NCI-H1930 (cell line): ENCODE measurements at regions not wholly inside any gene's neighbourhood (a gene's known extent, or its start where the extent isn't known, plus 50 kb on each side); places are given as distances from the start of the nearest gene placed in this dataset.

Experiments
- DNase-seq, 2 experiments: peaks; one replicate each; lab custom pipeline; 2025; lab: John Stamatoyannopoulos, UW

DNA sequence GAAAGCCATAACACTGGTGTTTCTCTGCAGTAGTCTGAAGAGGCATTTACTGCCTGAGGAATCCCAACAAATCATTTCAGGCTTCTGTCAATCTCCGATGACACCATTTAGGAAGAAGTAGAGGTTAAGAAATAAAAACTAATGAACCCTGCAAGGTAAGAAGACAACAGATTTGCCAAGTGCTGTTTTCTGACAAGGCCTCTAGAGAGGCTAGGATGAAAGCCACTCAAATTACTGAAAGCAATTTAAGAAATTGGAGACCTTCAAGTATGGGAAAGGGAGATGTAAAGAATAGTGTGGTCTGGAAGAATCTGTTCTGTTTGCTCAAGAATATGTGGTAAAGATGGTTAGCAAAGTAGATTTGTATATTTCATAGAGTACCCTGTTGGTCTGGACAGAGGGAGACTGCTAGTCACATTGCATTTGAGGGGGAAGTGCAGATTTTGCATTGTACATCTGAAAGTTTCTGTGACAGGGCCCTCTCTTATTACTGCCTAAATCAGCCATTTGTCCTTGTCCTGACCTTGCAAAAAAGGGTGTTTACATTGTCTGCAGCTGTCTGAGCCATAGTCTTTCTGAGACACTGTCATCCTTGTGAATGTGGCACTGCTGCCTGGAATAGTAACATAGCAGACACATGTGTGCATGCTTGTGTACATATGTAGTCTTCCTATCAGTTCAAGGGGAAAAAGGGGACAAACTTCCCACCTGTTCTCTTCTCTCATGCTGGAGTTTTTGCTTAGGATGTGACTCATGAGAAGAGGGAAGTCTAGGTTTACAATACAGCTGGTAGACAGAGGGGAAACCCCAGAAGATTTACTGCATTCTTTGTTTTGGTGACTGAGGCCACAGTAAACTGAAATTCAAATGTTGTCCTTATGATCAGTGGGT, 640.2 kb upstream of the KIRREL3 start:
- DNase-seq = no peak

DNA sequence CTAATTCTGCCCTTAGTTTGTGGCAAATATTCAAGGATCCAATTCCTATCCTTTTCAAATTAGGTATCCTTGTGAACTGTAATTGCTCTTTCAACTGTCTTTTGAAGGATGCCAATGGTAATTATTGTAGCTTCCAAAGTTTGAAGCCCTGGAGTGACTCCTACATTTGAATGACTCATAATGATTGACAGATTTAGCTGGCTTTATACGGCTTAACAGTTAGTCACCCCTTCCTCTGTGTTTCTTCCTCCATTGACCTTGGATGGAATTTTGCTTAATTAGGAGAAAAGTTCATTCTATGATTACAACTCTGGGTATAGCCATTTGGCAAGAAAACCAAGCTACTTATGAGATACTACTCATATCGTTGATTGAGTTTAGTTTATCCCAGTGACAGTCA, 639.3 kb upstream of the KIRREL3 start:
- no peak for DNase-seq

DNA sequence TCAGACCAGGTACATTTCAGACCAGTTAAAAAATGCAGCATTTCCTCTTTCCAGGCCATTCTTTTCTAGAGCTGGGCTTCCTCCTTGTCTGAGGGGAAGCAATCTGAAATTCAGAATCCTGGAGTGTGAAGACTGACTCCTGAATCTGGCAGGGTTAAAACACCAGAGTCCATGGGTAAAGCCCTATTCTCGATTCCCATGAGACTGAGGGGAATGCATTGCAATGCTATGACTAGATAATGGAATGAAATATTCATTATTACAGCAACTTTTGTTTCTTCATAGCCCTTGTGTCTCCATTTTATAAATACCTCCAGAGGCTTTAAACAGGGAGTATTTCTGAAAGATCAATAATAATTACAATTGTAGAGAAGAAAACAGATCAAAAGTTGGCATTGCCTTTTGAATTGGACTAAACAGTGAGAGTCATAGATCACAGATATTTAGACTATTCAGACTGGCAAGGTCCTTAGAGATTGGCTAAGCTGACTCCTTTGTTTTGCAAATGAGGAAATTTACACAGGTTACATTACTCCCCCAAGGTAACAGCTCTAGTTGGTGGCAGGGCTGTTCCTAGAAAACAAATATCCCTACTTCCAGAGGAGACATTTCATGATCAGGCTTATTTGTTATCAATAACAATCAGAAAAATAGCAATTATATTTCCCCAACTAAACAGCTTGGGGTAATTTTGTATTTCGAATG, 632.6 kb upstream of the KIRREL3 start:
- DNase-seq = no peak

DNA sequence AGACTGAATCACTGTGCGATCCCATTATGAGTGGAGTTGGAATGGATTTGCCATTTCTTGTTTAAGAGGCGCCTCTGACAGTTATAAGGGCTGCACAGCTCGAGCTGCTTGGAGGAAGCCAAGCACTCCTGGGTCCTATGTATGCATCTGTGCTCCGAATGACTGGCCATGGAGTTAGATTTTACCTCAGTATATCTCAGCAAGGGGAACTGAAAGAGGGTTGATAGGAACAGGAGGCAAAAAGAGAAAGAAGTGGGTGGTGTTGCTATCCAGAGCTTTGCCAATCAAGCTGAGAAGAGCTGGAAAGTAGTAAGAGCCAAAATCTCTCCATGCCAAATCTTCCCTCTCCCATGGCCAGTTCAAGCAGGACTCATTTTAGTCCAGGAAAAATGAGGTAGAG, 632.0 kb upstream of the KIRREL3 start:
- DNase-seq = no peak

DNA sequence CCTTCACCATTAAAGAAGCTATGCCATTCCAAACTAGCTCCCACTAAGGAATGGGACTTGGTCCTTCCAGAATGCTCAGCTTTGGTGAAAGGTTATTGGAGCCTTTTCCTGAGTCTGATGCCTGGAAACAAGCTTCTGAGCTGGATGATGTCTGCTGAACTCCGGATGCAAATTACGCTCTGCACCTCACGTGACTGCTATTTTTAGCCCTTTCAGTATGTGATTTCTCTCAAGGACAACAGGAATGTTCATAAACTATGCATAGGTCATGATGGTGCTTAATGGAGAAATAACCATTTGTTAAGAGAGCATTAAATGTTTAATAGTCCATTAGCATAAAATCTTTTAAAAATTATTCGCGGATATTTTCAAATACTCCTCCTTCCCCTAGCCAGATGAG, 631.4 kb upstream of the KIRREL3 start:
- DNase-seq = no peak

DNA sequence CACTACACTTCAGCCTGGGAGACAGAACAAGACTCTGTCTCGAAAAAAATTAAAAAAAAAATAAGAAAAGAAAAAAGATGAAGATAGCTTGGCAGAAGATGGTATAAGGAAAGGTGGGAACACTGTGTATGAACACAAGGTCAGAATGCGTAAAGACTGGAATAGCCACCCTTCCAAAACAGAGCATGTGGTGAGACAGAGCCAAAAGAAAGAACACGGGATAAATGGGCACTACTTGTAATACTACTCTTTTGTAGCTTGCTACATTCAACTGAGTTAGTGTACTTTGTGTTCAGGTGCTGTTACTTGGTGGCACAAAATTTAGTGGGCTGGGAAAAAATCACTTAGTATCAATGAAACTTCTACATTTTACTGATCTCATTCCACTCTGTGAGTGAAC, 628.6 kb upstream of the KIRREL3 start:
- DNase-seq = no peak

DNA sequence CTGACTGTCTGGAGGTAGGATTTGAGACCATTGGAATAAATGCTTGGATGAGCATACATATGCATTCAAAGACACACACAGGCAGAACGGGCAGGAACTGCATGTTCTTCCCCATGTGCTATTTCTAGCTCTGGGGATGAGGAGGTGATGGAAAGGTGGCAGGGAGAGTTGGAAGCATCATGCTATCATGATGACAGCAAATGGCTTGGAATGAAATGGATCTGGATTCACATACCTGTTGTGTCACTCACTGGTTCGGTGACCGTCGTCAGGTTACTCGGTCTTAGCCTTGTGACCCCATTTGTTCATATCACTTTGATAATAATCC, 627.9 kb upstream of the KIRREL3 start:
- DNase-seq = peak in 1 of 2 experiments; percentile 67

DNA sequence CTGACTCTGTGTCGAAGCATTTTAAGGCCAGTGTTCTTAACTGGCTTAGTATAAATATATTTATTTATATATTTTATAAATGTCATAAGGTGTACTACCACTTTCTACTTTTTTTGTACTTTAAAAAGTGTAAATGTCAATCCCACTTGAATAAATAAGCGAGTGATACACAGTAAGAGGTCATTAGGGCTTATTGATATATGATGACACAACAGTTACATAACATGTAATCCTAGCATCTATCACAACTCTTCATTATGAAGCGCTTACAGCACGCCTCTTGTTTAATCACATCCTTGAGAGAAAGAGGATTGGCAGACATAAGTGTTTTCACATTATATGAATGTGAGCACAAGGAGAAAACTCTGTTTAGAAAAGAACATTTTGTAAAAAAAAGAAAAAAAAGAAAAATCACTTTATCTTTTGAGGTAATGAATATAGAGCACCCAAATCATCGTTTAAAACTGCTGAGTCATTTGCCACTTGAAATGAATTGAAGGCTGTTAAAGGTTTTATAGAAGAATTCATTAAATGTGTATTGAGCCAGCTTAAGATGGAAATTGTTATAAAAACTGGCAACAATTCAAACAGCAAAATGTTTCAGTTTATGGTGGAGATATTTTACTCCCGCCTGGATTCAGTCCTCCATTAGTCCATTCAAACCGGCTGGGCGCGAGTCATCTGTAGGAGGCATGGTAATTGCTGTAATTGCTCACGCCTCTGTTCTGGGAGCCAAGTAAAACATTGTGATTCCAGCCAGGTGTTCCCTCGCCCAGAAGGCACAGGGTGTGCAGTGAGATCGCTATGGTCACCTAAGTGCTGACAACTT, 627.3 kb upstream of the KIRREL3 start:
- peak; percentile 74 to 83 for DNase-seq

DNA sequence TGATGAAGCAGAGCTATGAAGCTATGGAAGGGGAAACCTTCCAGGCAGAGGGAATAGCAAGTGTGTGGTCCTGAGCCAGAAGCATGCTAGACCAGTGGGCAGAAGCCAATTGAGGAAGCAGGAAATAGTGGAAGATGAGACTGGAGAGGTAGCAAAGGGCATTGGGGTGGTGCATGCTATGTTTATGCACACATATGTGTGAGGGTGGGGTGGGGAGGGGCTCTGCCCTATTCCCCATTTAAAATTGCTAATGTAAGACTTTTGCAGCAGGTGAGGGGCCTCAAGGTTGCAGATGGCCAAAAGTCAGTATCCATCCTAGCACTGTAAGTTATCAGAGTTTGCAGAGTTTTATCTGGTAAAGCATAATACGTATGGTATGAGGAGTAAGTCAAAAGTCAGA, 626.6 kb upstream of the KIRREL3 start:
- no peak for DNase-seq

DNA sequence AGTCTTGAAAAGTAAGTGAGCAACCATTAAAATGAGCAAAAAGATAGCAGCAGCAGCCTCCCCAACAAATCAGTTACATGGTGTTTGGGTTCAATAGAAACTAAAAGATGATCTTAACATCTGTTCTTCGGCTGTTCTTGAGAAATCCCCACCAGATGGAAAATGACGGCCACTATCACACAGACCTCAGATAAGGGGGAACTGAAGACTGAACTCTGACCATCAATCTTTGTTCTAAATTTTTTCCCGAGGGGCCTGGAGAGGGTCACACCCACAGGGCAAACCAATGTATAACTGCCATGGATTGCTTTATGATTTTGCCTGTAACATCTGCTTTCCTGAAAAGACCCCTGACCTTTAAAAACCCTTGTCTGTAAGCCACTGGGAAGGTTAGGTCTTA, 624.8 kb upstream of the KIRREL3 start:
- no peak for DNase-seq

DNA sequence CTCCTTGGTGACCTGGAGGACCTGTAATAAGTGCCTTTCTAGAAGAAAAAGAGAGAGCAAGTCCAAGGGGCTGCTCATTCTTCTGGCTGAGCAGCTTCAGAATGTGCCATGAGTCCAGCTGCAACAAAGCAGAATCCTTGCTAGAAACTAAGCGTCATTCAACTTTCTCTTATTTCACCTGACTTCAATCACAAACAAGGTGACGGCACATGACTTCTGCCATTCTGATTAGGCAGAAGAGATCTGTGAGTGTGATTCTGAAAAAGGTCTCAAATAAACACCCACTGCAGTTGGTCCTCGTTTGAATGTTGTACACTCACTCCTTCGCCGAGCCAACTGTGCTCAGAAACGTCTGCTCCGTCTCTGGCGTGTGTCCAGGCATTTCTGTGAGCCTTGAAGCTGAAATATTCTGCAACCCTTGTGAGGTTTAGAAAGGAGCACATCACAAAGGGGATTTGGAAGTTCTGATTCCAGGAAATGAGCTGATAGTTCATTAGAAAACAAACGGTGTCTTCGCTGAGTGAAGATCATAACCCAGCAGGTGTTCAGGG, 623.8 kb upstream of the KIRREL3 start:
- no peak for DNase-seq

DNA sequence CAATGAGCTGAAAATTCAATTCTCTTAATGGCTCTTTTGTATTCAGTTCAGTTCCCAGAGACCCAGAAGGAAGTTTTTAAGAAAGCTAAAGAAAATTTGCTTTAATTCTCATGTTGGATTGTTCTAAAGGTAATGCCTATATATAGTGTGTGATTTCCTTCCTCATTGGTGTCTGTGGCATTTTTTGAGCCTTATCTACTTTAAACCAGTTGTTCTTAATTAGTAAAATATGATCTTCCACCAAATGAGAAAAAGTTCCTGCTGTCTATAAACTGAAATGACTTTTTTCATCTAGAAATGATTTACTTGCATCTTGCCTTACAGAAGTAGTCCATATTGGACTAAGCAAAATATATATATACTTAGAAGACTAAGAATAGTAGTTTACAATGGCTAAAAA, 622.1 kb upstream of the KIRREL3 start:
- no peak for DNase-seq

DNA sequence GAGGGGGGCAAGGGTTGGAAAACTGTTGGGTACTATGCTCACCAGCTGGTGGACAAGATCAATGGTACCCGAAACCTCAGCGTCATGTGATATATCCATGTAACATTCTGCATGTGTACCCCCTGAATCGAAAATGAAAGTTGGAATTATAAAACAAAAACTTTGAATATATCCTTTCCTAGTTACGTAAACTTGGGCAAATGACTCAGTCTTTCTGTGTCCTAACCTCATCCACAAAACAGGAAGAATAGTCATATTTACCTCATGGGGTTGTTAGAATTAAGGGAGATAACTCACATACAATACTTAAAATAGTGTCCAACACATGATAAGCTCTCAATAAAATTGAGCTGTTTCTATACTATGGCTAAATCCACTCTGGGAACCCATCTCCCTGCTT, 620.1 kb upstream of the KIRREL3 start:
- no peak for DNase-seq

DNA sequence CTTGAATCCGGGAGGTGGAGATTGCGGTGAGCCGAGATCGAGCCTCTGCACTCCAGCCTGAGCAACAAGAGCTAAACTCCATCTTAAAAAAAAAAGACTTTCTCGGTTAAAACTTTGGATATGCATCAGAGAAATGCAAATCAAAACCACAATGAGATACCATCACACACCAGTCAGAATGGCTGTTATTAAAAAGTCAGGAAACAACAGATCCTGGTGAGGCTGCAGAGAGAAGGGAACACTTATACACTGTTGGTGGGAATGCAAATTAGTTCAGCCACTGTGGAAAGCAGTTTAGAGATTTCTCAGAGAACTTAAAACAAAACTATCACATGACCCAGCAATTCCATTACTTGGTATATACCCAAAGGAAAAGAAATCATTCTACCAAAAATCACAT, 619.4 kb upstream of the KIRREL3 start:
- DNase-seq = no peak

DNA sequence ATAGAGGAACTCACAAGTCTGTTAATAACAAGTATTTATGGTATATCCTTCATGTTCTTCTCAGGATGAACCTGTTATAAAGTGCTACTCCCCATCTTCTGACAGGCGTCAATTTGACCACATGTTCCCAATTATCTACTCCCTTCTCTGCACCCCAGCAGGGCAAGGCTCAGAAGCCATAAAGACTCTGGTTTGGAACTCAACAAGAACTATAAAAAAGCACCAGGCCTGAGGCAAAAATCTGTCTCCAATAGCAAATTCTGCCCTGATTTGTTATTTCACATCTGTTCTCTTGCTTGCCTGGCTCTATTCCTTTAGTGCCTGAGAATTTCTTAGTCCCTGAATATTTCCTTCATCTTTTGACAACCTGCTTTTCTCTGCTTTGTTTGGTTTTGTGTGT, 618.2 kb upstream of the KIRREL3 start:
- DNase-seq = no peak

DNA sequence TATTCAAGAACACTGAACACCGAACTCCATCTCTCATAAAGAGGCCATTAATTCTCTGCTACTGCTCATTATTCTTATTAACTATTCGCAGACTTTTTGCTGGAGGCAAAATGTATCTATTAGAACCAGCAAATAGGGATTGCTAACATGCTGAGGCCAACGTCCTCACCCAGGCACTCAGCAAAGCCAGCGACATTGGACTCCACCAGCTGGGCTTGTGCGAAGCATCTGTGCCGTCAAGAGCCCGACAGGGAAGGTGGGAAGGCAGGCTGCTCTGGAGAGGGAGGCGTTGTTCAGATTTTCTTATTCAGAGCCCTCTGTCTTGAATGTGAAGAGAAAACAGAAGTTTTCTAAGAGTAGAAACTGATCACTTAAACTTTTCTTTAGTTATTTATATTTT, 615.6 kb upstream of the KIRREL3 start:
- no peak for DNase-seq

DNA sequence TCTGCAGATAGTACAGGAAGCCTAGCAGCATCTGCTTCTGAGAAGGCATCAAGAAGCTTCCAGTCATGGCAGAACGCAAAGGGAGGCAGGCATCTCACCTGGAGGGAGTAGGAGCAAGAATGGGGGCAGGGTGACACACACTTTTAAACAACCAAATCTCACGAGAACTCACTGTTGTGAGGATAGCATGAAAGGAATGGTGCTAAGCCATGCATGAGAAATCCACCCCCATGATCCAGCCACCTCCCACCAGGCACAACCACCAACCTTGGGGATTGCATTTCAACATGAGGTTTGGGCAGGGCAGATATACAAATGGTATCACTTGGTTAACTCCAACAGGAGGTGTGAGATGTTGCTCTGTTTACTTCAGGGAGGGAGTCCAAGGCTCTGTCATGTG, 612.0 kb upstream of the KIRREL3 start:
- DNase-seq = no peak

DNA sequence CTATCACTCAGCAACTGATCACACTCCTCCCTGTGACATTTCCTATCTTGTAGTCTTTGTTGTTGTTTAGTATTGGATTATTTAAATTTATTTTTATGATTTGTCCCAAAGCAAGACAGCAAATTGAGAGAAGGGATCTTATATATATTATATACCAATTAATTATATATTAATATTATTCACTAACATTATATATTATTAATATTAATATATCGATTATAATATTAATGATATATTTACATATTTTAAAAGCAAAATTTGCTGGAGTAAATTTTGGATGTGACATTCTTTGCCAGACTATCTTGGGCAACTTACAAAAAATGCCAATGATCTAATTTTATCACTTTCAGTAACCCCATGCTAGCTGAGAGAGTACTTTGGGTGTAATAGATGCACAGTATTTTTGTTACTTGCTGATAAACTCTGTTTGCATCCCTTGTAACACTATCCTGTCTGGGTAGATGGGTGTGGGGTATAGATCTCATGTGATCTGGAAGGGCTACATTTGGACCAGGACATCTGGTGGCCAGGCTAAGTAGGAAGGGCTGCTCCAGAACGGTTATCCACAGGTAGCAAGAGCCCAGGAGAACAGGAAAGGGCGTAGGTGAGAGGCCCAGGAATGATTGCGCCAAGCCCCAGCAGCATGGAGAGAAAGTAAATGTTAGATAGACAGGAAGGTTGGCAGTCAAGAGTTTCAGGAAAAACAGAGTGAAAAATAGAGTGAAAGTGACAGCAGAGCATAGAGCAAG, 608.6 kb upstream of the KIRREL3 start:
- DNase-seq = no peak

DNA sequence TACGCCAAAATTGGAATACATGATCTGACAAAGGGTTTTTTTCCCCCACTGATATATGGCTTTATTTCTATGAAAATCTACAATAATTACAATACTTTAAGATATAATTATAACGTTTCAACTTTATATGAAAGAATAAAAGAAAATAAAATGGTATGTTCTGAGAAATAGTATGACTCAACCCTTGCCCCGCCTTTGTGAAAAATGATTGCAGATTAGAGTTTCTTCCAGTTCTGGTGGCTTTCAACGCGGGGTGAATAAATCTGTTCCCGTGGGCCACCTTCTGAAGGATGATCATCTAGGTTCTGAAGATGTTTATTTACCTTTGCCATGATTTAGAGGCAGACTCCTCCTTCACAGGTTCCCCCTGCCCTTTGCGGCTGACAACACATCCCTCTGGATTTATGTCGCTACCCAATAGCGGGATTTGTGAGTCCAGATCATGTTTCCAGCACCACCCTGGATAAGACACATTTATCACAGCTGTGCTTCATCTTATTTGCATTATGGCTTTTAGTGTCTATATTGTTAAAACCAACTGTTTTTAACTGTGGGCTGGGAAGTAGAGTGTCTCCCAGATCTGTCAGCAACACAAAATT, 607.0 kb upstream of the KIRREL3 start:
- DNase-seq = no peak

DNA sequence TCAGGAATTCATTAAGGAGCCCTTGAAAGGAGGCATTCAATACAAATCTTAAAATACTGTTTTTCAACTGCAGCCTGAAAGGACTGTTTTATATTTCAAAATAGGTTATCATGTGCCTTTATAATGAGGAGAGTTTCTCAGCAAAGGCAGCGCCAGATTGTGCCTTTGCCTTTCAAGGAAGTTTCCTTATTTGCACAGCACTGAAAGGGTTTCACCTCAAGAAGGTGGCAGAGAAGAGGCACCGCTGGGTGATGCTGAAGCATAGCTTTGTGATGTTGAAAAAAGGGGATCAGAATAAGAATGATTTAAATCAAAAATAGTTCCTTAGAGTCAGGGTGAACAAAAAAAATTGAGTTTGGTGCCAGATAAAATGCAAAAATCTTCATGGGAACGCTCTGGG, 601.0 kb upstream of the KIRREL3 start:
- no peak for DNase-seq

DNA sequence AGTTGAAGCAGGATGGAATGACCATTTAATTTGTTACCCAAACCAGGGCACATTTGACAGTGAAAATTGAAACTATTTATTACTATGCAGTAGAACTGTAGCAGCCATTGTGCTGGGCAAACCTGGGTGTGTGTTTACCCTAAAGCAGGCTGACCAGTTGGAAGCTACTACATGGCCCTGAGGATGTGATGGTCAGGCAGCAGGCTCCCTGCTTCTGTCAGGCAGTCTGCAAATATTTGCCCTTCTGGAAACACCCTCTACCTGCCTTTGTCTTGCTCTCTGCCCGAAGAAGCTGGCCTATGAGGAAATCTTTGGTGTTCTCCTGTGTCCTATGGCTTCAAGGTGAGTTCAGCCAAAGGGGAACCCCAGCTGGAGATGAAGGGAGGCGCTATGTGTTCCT, 600.1 kb upstream of the KIRREL3 start:
- no peak for DNase-seq
